H1 (cell line): ENCODE measurements at regions not wholly inside any gene's neighbourhood (a gene's known extent, or its start where the extent isn't known, plus 50 kb on each side); places are given as distances from the start of the nearest gene placed in this dataset.
A peak's percentile ranks its signal among the peaks of the same experiment; 100 is the strongest.

Experiments
- CTCF ChIA-PET: fragments of 300-600 bp; sonication (Branson Sonifier 250); formaldehyde crosslinking; loops from one replicate; lab custom pipeline; 2021; ENCODE audit not compliant: partially characterized antibody; lab: Charles Lee
- POLR2A ChIA-PET: fragments of 300-600 bp; sonication (Branson Sonifier 250); formaldehyde crosslinking; loops from one replicate; lab custom pipeline; 2021; ENCODE audit warnings: inconsistent platforms; ENCODE audit not compliant: partially characterized antibody; lab: Charles Lee
- DNase-seq, 2 experiments: peaks; one replicate each; pipeline versions ENCODE4 v3.0.0 to v3.0.0-alpha.2; 2010 to 2022; ENCODE audit warnings: low spot score in 2 of 2, low read depth in 1 of 2, mixed read lengths in 1 of 2
- FAIRE-seq: peaks from 2 replicates; lab custom pipeline; 2011; peaks lifted over from hg19 to GRCh38; lab: Jason Lieb, UNC
- H2AFZ ChIP-seq: 2 replicates; pipeline ENCODE4 v1.8.1; 2012; ENCODE audit warnings: low read length, inconsistent platforms
- H2AK5ac ChIP-seq: 2 replicates; pipeline ENCODE4 v1.6.1; 2013; ENCODE audit warnings: low read depth, low read length
- H2BK120ac ChIP-seq: replicated peaks from 2 replicates; pipeline ENCODE3; 2013; ENCODE audit warnings: low read depth, low read length, inconsistent platforms
- H2BK12ac ChIP-seq: 2 replicates; pipeline ENCODE4 v1.6.1; 2013; ENCODE audit warnings: low read depth, low read length
- H2BK15ac ChIP-seq: 2 replicates; pipeline ENCODE4 v1.6.1; 2013; ENCODE audit warnings: low read length
- H2BK20ac ChIP-seq: 2 replicates; pipeline ENCODE4 v1.6.1; 2013; ENCODE audit warnings: low read length
- H2BK5ac ChIP-seq: 2 replicates; pipeline ENCODE4 v1.6.1; 2013; ENCODE audit warnings: low read depth, low read length
- H3K14ac ChIP-seq: 2 replicates; pipeline ENCODE4 v1.6.1; 2013; ENCODE audit warnings: inconsistent platforms; ENCODE audit not compliant: insufficient read length
- H3K18ac ChIP-seq: 2 replicates; pipeline ENCODE4 v1.6.1; 2013; ENCODE audit warnings: low read length; ENCODE audit errors: extremely low read depth
- H3K23ac ChIP-seq: 2 replicates; pipeline ENCODE4 v1.6.1; 2013; ENCODE audit warnings: inconsistent platforms; ENCODE audit not compliant: insufficient read length
- H3K23me2 ChIP-seq: 2 replicates; pipeline ENCODE4 v1.6.1; 2013; ENCODE audit warnings: low read depth, low read length
- H3K27ac ChIP-seq: 2 replicates; pipeline ENCODE4 v1.6.1; 2011; ENCODE audit warnings: low read depth, low read length, inconsistent platforms
- H3K27me3 ChIP-seq, 4 experiments: replicated peaks in 1 of 4; 1 replicate in 1 of 4; 2 replicates in 3 of 4; pipeline versions ENCODE4 v1.6.1 to v1.8.1; 2011 to 2013; ENCODE audit warnings: low read length in 3 of 4, mild to moderate bottlenecking in 3 of 4, inconsistent platforms in 2 of 4, mixed read lengths in 2 of 4, moderate library complexity in 1 of 4; ENCODE audit not compliant: control insufficient read depth in 3 of 4, insufficient read depth in 3 of 4; ENCODE audit errors: extremely low read depth in 1 of 4
- H3K36me3 ChIP-seq, 4 experiments: 2 replicates each; pipeline versions ENCODE4 v1.6.1 to v1.8.1; 2011 to 2013; ENCODE audit warnings: mild to moderate bottlenecking in 4 of 4, low read length in 3 of 4, moderate library complexity in 2 of 4, control low read depth in 1 of 4, inconsistent platforms in 1 of 4; ENCODE audit not compliant: insufficient read depth in 4 of 4, control insufficient read depth in 2 of 4
- H3K4ac ChIP-seq: replicated peaks from 2 replicates; pipeline ENCODE3; 2013; ENCODE audit warnings: low read length, low read depth, mixed read lengths, inconsistent platforms; ENCODE audit not compliant: insufficient read length
- H3K4me1 ChIP-seq, 4 experiments: replicated peaks in 1 of 4; 1 replicate in 1 of 4; 2 replicates in 3 of 4; pipeline versions ENCODE4 v1.6.1 to v1.8.1; 2011 to 2013; ENCODE audit warnings: low read length in 3 of 4, inconsistent platforms in 2 of 4, mixed read lengths in 1 of 4; ENCODE audit not compliant: insufficient read depth in 4 of 4, control insufficient read depth in 3 of 4
- H3K4me2 ChIP-seq, 2 experiments: 2 replicates each; pipeline versions ENCODE4 v1.6.1 to v1.8.1; 2011 to 2013; ENCODE audit warnings: low read depth in 2 of 2, low read length in 2 of 2, control low read depth in 1 of 2, inconsistent platforms in 1 of 2, mild to moderate bottlenecking in 1 of 2; ENCODE audit not compliant: insufficient read depth in 1 of 2
- H3K4me3 ChIP-seq, 4 experiments: fragments of 200-600, 300-600 bp in 1 of 4; sonication (generic), shearing (Covaris generic), sonication (Bioruptor Twin) in 1 of 4; 2 replicates each; pipeline versions ENCODE4 v1.5.1 to v1.8.1; 2011 to 2016; ENCODE audit warnings: low read length in 4 of 4, low read depth in 3 of 4, control low read depth in 2 of 4, inconsistent platforms in 2 of 4, mild to moderate bottlenecking in 2 of 4, mixed read lengths in 1 of 4, moderate library complexity in 1 of 4; ENCODE audit not compliant: insufficient read depth in 2 of 4; ENCODE audit errors: extremely low read depth in 1 of 4
- H3K56ac ChIP-seq: replicated peaks from 2 replicates; pipeline ENCODE3; 2013; ENCODE audit warnings: low read depth, mild to moderate bottlenecking, mixed read lengths, low read length, inconsistent platforms; ENCODE audit not compliant: insufficient read length
- H3K79me1 ChIP-seq: 2 replicates; pipeline ENCODE4 v1.6.1; 2013; ENCODE audit warnings: low read depth, low read length, control low read depth
- H3K79me2 ChIP-seq, 2 experiments: 2 replicates each; pipeline versions ENCODE4 v1.6.1 to v1.8.1; 2012 to 2013; ENCODE audit warnings: low read length in 2 of 2, mild to moderate bottlenecking in 2 of 2, inconsistent platforms in 1 of 2; ENCODE audit not compliant: insufficient read depth in 2 of 2, control insufficient read depth in 1 of 2
- H3K9ac ChIP-seq, 4 experiments: replicated peaks in 1 of 4; 1 replicate in 1 of 4; 2 replicates in 3 of 4; pipeline versions ENCODE4 v1.6.1 to v1.8.1; 2011 to 2013; ENCODE audit warnings: low read depth in 3 of 4, low read length in 3 of 4, control low read depth in 2 of 4, mild to moderate bottlenecking in 2 of 4, moderate library complexity in 2 of 4, inconsistent platforms in 1 of 4; ENCODE audit errors: extremely low read depth in 1 of 4
- H3K9me3 ChIP-seq, 2 experiments: 2 replicates each; pipeline versions ENCODE4 v1.6.1 to v1.8.1; 2012 to 2013; ENCODE audit warnings: mild to moderate bottlenecking in 2 of 2, moderate library complexity in 2 of 2, control low read depth in 1 of 2, inconsistent platforms in 1 of 2, low read depth in 1 of 2, low read length in 1 of 2, mixed read lengths in 1 of 2; ENCODE audit not compliant: insufficient read depth in 2 of 2
- H4K20me1 ChIP-seq, 2 experiments: replicated peaks in 1 of 2; 2 replicates each; pipeline versions ENCODE3 to v1.8.1; 2011 to 2013; ENCODE audit warnings: inconsistent platforms in 2 of 2, low read length in 2 of 2, mild to moderate bottlenecking in 1 of 2; ENCODE audit not compliant: insufficient read depth in 2 of 2, control insufficient read depth in 1 of 2
- H4K5ac ChIP-seq: 2 replicates; pipeline ENCODE4 v1.6.1; 2013; ENCODE audit warnings: low read length, low read depth, mixed read lengths, inconsistent platforms; ENCODE audit not compliant: insufficient read length
- H4K8ac ChIP-seq: 2 replicates; pipeline ENCODE4 v1.8.0; 2013; ENCODE audit warnings: mild to moderate bottlenecking, moderate library complexity, low read length, inconsistent platforms; ENCODE audit not compliant: insufficient read depth; ENCODE audit errors: extremely low read depth
- H4K91ac ChIP-seq: replicated peaks from 2 replicates; pipeline ENCODE3; 2013; ENCODE audit warnings: low read length, mixed read lengths, inconsistent platforms; ENCODE audit not compliant: insufficient read length
- YY1 ChIP-seq: IDR thresholded peaks from 2 replicates; pipeline ENCODE4 v1.6.1; 2011; ENCODE audit warnings: low read depth, mild to moderate bottlenecking, low read length
- WGBS, 2 experiments: shearing (Covaris generic) in 1 of 2; methylation state at CpG; one replicate each; pipeline versions ENCODE4 v1.1.6 to v1.1.7; 2013 to 2015; ENCODE audit warnings: low lambda C conversion rate in 2 of 2, mixed read lengths in 2 of 2, inconsistent platforms in 1 of 2, low coverage in 1 of 2, missing lambda C conversion rate in 1 of 2; ENCODE audit not compliant: insufficient replicate concordance in 2 of 2, insufficient coverage in 1 of 2, insufficient read length in 1 of 2; ENCODE audit errors: extremely low coverage in 1 of 2, missing lambda C conversion rate in 1 of 2; 5-methylcytosine and 5-hydroxymethylcytosine counted together
- TF ChIP-seq, protein P1 (sequence below): IDR thresholded peaks from 2 replicates; pipeline ENCODE4 v1.6.1; 2011; ENCODE audit warnings: low read depth, mild to moderate bottlenecking, low read length; ENCODE audit not compliant: insufficient read depth

DNA sequence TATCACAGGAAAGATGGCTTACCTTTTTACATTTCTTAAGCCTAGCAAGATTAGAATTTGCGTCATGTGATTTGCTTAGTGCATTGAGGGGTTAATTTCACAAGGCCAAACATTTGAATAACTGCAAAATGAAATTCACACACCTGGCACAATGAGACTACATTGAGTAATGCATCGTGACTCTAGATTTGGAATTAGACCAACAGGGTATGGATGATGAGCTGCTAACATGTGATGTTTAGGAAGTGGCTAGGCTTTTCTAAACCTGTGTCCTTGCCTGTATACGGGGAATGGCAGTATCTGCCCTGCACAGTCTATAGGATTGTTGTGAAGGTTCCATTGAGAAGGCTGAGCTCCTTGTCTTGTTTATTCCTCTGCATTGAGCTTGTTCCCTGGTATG lies 160.1 kb downstream of the MFSD1 start:
- H3K4me2 ChIP-seq = peak overlapping the region; percentile 5 to 24; a peak in 3 of 4 replicates

More for the DNA sequence above, 160.1 kb downstream of the MFSD1 start:
- WGBS, 2 experiments = 85% methylated on average over 3 of the region's 3 CpGs; no CpG with 5 or more reads in 1 of the 2 experiments
- no peak overlapping the region for H2BK20ac ChIP-seq
- H3K79me1 ChIP-seq = no peaks in the 10 kb centered on the region
- no peak overlapping the region for H3K14ac ChIP-seq
- H3K23ac ChIP-seq = no peak overlapping the region
- H2BK120ac ChIP-seq = peak overlapping the region; percentile 50
- no peak overlapping the region for H4K91ac ChIP-seq
- peak overlapping the region in 1 of 4 experiments; percentile 16; a peak in 1 of 8 replicates for H3K4me3 ChIP-seq
- FAIRE-seq = peak; percentile 28
- ChIA-PET POLR2A (interaction anchor here (1.0 kb wide), 1 partner anchor 108 kb away, joined by 3 read pairs; no protein-coding TSS in a partner anchor), CTCF (interaction anchor here (0.6 to 1.3 kb wide), 5 partner anchors 32 to 169 kb away, joined by 3 to 4 read pairs (median 3); no protein-coding TSS in a partner anchor)
- no peak overlapping the region for H3K9ac ChIP-seq
- H3K4ac ChIP-seq = no peak overlapping the region
- no peak overlapping the region for H4K8ac ChIP-seq
- H3K23me2 ChIP-seq = no peaks in the 10 kb centered on the region
- H2BK15ac ChIP-seq = no peak overlapping the region
- peak; percentile 82; the same call in 1 of the 2 replicates for TF ChIP-seq YY1
- TF ChIP-seq, protein P1, sequence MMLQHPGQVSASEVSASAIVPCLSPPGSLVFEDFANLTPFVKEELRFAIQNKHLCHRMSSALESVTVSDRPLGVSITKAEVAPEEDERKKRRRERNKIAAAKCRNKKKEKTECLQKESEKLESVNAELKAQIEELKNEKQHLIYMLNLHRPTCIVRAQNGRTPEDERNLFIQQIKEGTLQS = no peak
- TF ChIP-seq, all 59 proteins: peak for 1
- Histone ChIP-seq H2AFZ (peak overlapping the region; percentile 75; the same call in 1 of the 2 replicates), H3K36me3 (no peaks in the 10 kb centered on the region), H2BK12ac (peak overlapping the region; percentile 51; the same call in 1 of the 2 replicates), H3K27ac (peak overlapping the region; percentile 17; the same call in 1 of the 2 replicates), H3K27me3 (no peaks in the 10 kb centered on the region), H4K5ac (no peak overlapping the region), H3K79me2 (no peaks in the 10 kb centered on the region), H3K9me3 (no peaks in the 10 kb centered on the region), H3K4me1 (peaks cover 2 to 12% (median 10%) of the 10 kb centered on the region in 4 experiments; a peak in 6 of 7 replicates), H3K56ac (no peak overlapping the region), H2BK5ac (no peak overlapping the region), H4K20me1 (no peaks in the 10 kb centered on the region), H3K18ac (peak overlapping the region; percentile 64; the same call in 1 of the 2 replicates), H2AK5ac (no peak overlapping the region)
- no peak for DNase-seq
